Endothelial cell (in vitro differentiated cells): ENCODE measurements at regions not wholly inside any gene's neighbourhood (a gene's known extent, or its start where the extent isn't known, plus 50 kb on each side); places are given as distances from the start of the nearest gene placed in this dataset.

Experiments used
- DNase-seq: peaks from one replicate; pipeline ENCODE4 v3.0.0; 2021; ENCODE audit warnings: low spot score
- H3K27ac Mint-ChIP-seq: one replicate; pipeline ENCODE4 v1.8.0; 2021; ENCODE audit warnings: mixed read lengths, inconsistent platforms; ENCODE audit not compliant: unreplicated experiment
- H3K27me3 Mint-ChIP-seq: one replicate; pipeline ENCODE4 v1.8.0; 2021; ENCODE audit warnings: mild to moderate bottlenecking, moderate library complexity, mixed read lengths, inconsistent platforms; ENCODE audit not compliant: unreplicated experiment
- H3K36me3 Mint-ChIP-seq: one replicate; pipeline ENCODE4 v1.8.0; 2021; ENCODE audit warnings: mild to moderate bottlenecking, low read depth, mixed read lengths, inconsistent platforms; ENCODE audit not compliant: unreplicated experiment
- H3K4me1 Mint-ChIP-seq: one replicate; pipeline ENCODE4 v1.8.0; 2021; ENCODE audit warnings: mild to moderate bottlenecking, mixed read lengths, inconsistent platforms; ENCODE audit not compliant: unreplicated experiment
- H3K4me3 Mint-ChIP-seq: one replicate; pipeline ENCODE4 v1.8.0; 2021; ENCODE audit warnings: mild to moderate bottlenecking, mixed read lengths, inconsistent platforms; ENCODE audit not compliant: unreplicated experiment
- H3K9me3 Mint-ChIP-seq: one replicate; pipeline ENCODE4 v1.8.0; 2021; ENCODE audit warnings: mixed read lengths, inconsistent platforms; ENCODE audit not compliant: unreplicated experiment
- TF ChIP-seq, protein P1 (sequence below): fragments of 200-600 bp; sonication (generic); IDR thresholded peaks from one replicate; pipeline ENCODE4 v1.5.0; 2021; ENCODE audit warnings: antibody characterized with exemption; ENCODE audit not compliant: unreplicated experiment

DNA sequence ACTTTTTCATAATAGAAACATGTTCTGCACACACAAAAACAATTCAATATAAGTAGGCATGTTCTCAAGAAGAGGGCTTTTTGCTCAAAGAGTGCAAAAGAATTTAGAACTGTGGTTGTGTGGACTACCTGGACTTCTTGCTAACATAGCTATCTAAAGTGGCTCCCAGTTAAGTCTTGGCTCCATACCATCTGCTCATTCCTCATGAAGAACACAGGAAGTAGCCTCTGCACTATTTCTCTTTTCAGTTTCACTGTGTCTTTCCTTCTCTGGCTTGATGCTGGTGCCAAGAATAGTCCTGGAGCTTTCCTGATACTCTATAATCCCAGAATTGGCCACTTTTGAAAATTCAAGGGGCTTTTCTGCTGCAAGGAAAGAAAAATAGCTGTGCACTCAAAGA is 127.4 kb downstream of the CCER1 start:
- H3K27me3 Mint-ChIP-seq, result no peaks in the 10 kb centered on the region
- H3K4me3 Mint-ChIP-seq, result no peak overlapping the region
- H3K4me1 Mint-ChIP-seq, result peaks cover 8% of the 10 kb centered on the region
- DNase-seq, result no peak
- no peaks in the 10 kb centered on the region for H3K9me3 Mint-ChIP-seq
- H3K36me3 Mint-ChIP-seq, result no peaks in the 10 kb centered on the region
- H3K27ac Mint-ChIP-seq, result no peak overlapping the region
- TF ChIP-seq, protein P1, sequence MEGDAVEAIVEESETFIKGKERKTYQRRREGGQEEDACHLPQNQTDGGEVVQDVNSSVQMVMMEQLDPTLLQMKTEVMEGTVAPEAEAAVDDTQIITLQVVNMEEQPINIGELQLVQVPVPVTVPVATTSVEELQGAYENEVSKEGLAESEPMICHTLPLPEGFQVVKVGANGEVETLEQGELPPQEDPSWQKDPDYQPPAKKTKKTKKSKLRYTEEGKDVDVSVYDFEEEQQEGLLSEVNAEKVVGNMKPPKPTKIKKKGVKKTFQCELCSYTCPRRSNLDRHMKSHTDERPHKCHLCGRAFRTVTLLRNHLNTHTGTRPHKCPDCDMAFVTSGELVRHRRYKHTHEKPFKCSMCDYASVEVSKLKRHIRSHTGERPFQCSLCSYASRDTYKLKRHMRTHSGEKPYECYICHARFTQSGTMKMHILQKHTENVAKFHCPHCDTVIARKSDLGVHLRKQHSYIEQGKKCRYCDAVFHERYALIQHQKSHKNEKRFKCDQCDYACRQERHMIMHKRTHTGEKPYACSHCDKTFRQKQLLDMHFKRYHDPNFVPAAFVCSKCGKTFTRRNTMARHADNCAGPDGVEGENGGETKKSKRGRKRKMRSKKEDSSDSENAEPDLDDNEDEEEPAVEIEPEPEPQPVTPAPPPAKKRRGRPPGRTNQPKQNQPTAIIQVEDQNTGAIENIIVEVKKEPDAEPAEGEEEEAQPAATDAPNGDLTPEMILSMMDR, result no peak

DNA sequence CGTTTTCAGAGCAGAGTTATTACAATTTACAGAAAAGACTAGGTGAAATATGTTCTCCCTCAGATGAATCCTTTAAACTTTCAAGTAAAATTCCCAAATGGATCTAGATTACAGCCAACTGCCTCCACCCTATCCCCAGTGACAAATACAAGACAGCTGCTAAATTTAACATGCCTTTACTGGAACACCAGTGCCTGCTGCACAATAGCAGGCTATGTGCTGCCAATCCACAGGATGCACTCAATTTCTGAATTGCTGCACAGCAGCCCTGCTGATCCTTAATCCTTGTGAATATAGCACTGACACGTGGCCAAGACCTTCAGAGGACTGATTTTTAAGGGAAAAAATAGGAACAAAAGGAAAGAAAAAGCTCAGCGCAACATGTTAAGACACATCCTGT is 128.9 kb downstream of the CCER1 start:
- DNase-seq, result no peak
- Mint-ChIP-seq H3K36me3 (no peaks in the 10 kb centered on the region), H3K4me1 (no peaks in the 10 kb centered on the region), H3K27ac (no peak overlapping the region), H3K9me3 (no peaks in the 10 kb centered on the region), H3K27me3 (no peaks in the 10 kb centered on the region), H3K4me3 (no peak overlapping the region)
- TF ChIP-seq, protein P1, result no peak

DNA sequence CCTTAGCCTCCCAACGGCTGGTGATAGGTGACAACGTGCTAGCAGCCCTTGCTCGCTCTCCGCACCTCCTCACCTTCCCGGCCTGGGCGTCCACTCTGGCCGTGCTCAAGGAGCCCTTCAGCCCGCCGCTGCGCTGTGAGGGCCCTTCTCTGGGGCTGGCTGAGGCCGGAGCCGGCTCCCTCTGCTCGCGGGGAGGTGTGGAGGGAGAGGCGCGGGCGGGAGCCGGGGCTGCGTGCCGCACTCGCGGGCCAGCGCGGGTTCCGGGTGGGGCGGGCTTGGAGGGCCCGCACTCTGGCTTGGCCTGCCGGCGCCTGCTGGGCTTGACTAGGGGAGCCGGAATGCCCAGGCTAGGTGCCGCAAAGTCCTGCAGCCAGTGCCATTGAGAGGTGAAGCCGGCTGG is 131.1 kb downstream of the CCER1 start:
- TF ChIP-seq, protein P1, result no peak
- Mint-ChIP-seq H3K4me3 (no peak overlapping the region), H3K4me1 (no peaks in the 10 kb centered on the region), H3K9me3 (no peaks in the 10 kb centered on the region), H3K27me3 (no peaks in the 10 kb centered on the region), H3K36me3 (no peaks in the 10 kb centered on the region), H3K27ac (no peak overlapping the region)
- no peak for DNase-seq

DNA sequence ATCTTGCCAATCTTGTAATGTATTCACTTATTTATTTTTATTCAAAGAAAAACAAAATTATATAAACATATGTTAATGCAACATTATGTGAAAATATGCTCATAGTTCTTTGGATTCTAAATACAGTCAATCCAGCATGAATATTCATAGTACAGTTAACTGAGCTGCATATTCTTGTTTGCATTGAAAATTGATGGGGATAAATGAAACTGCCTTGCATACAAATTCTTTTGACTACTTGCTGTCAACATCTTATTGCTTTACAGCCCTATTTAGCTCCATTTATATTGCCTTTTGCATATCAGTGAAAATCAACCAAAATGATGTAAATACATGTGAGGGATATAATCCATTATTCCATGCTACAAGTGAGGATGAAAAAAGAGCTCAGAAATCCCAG is 135.3 kb downstream of the CCER1 start:
- no peak for DNase-seq
- H3K4me1 Mint-ChIP-seq, result no peaks in the 10 kb centered on the region
- no peaks in the 10 kb centered on the region for H3K36me3 Mint-ChIP-seq
- no peaks in the 10 kb centered on the region for H3K9me3 Mint-ChIP-seq
- TF ChIP-seq, protein P1, result no peak
- no peak overlapping the region for H3K27ac Mint-ChIP-seq
- H3K4me3 Mint-ChIP-seq, result no peak overlapping the region
- no peaks in the 10 kb centered on the region for H3K27me3 Mint-ChIP-seq

DNA sequence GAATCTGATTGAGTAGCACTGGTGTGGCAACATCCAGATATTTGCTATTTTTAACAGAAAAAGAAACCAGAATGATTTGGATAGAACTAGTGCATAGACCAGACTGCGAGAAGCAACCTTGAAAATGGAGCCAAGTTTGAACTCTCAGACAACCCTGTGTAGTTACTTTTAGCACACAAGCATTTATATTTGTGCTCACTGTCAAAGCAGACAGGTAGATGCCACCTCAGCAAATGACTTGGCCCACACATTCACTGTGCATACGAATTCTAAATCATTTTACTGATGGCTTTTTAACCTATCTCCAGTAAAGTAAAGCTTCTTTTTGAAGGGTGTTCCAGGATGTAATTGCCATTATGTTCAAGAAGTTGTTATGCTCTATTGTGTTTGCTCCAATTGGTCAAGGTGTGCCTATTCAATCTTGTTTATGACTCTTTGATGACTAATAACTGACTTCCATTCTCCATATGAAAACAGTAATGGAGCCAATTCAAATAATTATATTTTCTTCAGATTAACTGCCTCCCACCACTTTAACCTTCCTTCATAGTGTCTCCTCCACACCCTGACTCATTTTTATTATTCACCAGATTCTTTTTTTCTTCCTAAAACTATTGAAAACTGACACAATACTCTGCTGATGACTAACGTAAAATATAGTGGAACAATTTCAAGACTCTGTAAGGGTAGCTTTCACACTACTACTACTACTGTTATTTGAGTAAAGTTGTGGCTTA is 138.5 kb downstream of the CCER1 start:
- DNase-seq, result no peak
- no peak overlapping the region for H3K4me3 Mint-ChIP-seq
- TF ChIP-seq, protein P1, result no peak
- H3K27me3 Mint-ChIP-seq, result no peaks in the 10 kb centered on the region
- no peaks in the 10 kb centered on the region for H3K4me1 Mint-ChIP-seq
- no peaks in the 10 kb centered on the region for H3K36me3 Mint-ChIP-seq
- H3K27ac Mint-ChIP-seq, result no peak overlapping the region
- no peaks in the 10 kb centered on the region for H3K9me3 Mint-ChIP-seq
